SK-N-SH (cell line): ENCODE measurements at regions not wholly inside any gene's neighbourhood (a gene's known extent, or its start where the extent isn't known, plus 50 kb on each side); places are given as distances from the start of the nearest gene placed in this dataset.

ENCODE experiments used
- CTCF ChIA-PET: fragments of 300-600, 350-600 bp; formaldehyde crosslinking; extraction: SDS; loops from one replicate; lab custom pipeline; 2021; lab: Yijun Ruan, JAX
- POLR2A ChIA-PET: fragments of 350-600 bp; sonication (Branson Sonifier 250); formaldehyde crosslinking; extraction: SDS; loops from one replicate; lab custom pipeline; 2020; ENCODE audit warnings: antibody characterized with exemption, inconsistent platforms; lab: Yijun Ruan, JAX
- DNase-seq: peaks from one replicate; pipeline ENCODE4 v3.0.0; 2012
- H2AFZ ChIP-seq: fragments of 200-600 bp; sonication (generic); 2 replicates; pipeline ENCODE4 v1.8.1; 2016; ENCODE audit warnings: antibody characterized with exemption, mild to moderate bottlenecking, low read depth
- H3F3A ChIP-seq: fragments of 200-600 bp; sonication (generic); replicated peaks from 2 replicates; pipeline ENCODE3; 2016; ENCODE audit warnings: antibody characterized with exemption, mild to moderate bottlenecking; ENCODE audit not compliant: insufficient read depth
- H3K27ac ChIP-seq, 2 experiments: fragments of 200-500 bp in 1 of 2; fragments of 200-600 bp in 1 of 2; sonication (Bioruptor generic) in 1 of 2; sonication (generic), shearing (Covaris generic) in 1 of 2; 2 replicates each; pipeline versions ENCODE4 v1.5.1 to v1.6.1; 2014 to 2016; ENCODE audit warnings: low read depth in 2 of 2, inconsistent platforms in 1 of 2, low read length in 1 of 2, mild to moderate bottlenecking in 1 of 2, mixed read lengths in 1 of 2
- H3K27me3 ChIP-seq: fragments of 200-600 bp; sonication (generic), shearing (Covaris generic); 2 replicates; pipeline ENCODE4 v1.6.1; 2016; ENCODE audit warnings: mixed run types; ENCODE audit not compliant: insufficient read depth
- H3K36me3 ChIP-seq, 2 experiments: fragments of 200-500 bp in 1 of 2; fragments of 200-600 bp in 1 of 2; sonication (Bioruptor generic) in 1 of 2; sonication (generic) in 1 of 2; replicated peaks in 1 of 2; 2 replicates each; pipeline versions ENCODE3 to v1.5.1; 2014 to 2016; ENCODE audit warnings: low read length in 1 of 2, mild to moderate bottlenecking in 1 of 2; ENCODE audit not compliant: insufficient read depth in 2 of 2, control insufficient read depth in 1 of 2
- H3K4me1 ChIP-seq, 2 experiments: fragments of 200-500 bp in 1 of 2; fragments of 200-600 bp in 1 of 2; sonication (Bioruptor generic) in 1 of 2; sonication (generic), shearing (Covaris generic) in 1 of 2; 2 replicates each; pipeline versions ENCODE4 v1.5.1 to v1.6.1; 2014 to 2016; ENCODE audit warnings: low read depth in 1 of 2, low read length in 1 of 2, mixed run types in 1 of 2; ENCODE audit not compliant: insufficient read depth in 2 of 2, control insufficient read depth in 1 of 2
- H3K4me2 ChIP-seq: fragments of 200-600 bp; sonication (generic), shearing (Covaris generic); 2 replicates; pipeline ENCODE4 v1.6.1; 2017; ENCODE audit warnings: mixed run types
- H3K4me3 ChIP-seq, 2 experiments: fragments of 200-500 bp in 1 of 2; fragments of 200-600 bp in 1 of 2; sonication (Bioruptor generic) in 1 of 2; sonication (generic), shearing (Covaris generic) in 1 of 2; 2 replicates each; pipeline versions ENCODE4 v1.5.1 to v1.8.1; 2014 to 2016; ENCODE audit warnings: low read depth in 2 of 2, inconsistent platforms in 1 of 2, low read length in 1 of 2, mild to moderate bottlenecking in 1 of 2, mixed read lengths in 1 of 2, moderate library complexity in 1 of 2
- H3K79me2 ChIP-seq: fragments of 200-600 bp; sonication (generic); 2 replicates; pipeline ENCODE4 v1.8.1; 2017; ENCODE audit warnings: mild to moderate bottlenecking; ENCODE audit not compliant: insufficient read depth
- H3K9ac ChIP-seq: fragments of 200-600 bp; sonication (generic); 2 replicates; pipeline ENCODE4 v1.6.1; 2017; ENCODE audit warnings: mixed run types
- H3K9me2 ChIP-seq: fragments of 200-600 bp; sonication (generic); 2 replicates; pipeline ENCODE4 v1.6.1; 2017; ENCODE audit warnings: mixed run types
- H3K9me3 ChIP-seq: fragments of 200-600 bp; sonication (generic); 2 replicates; pipeline ENCODE4 v1.6.1; 2017; ENCODE audit warnings: mixed run types, mild to moderate bottlenecking, moderate library complexity
- H4K20me1 ChIP-seq: fragments of 200-600 bp; sonication (generic); 2 replicates; pipeline ENCODE4 v1.6.1; 2017; ENCODE audit warnings: mild to moderate bottlenecking, mixed run types; ENCODE audit not compliant: insufficient read depth
- CHD2 ChIP-seq: fragments of 150-350 bp; IDR thresholded peaks from 2 replicates; pipeline ENCODE4 v1.6.1; 2018; ENCODE audit warnings: low read length; ENCODE audit not compliant: partially characterized antibody
- ELF1 ChIP-seq: IDR thresholded peaks from 2 replicates; pipeline ENCODE4 v1.4.0; 2012
- EP300 ChIP-seq, 2 experiments: IDR thresholded peaks; 2 replicates each; pipeline versions ENCODE4 v1.4.0 to v1.6.1; 2012; ENCODE audit warnings: borderline replicate concordance in 1 of 2, low read depth in 1 of 2, low read length in 1 of 2
- FOSL2 ChIP-seq: IDR thresholded peaks from 2 replicates; pipeline ENCODE4 v1.4.0; 2012; ENCODE audit warnings: low read depth, mild to moderate bottlenecking, moderate library complexity, borderline replicate concordance
- GATA2 ChIP-seq: sonication (generic); formaldehyde crosslinking; IDR thresholded peaks from 2 replicates; pipeline ENCODE4 v1.5.0; 2020; ENCODE audit warnings: mild to moderate bottlenecking, missing genetic modification reagents
- IRF3 ChIP-seq: fragments of 150-350 bp; IDR thresholded peaks from 2 replicates; pipeline ENCODE4 v1.6.1; 2016; ENCODE audit warnings: mild to moderate bottlenecking, low read depth, low read length
- JUND ChIP-seq: IDR thresholded peaks from 2 replicates; pipeline ENCODE4 v1.4.0; 2012
- NFIC ChIP-seq: IDR thresholded peaks from 2 replicates; pipeline ENCODE4 v1.4.0; 2012; ENCODE audit warnings: borderline replicate concordance
- NRF1 ChIP-seq: IDR thresholded peaks from 2 replicates; pipeline ENCODE4 v1.6.1; 2012; ENCODE audit warnings: low read depth, mild to moderate bottlenecking, low read length
- PBX3 ChIP-seq: IDR thresholded peaks from 2 replicates; pipeline ENCODE4; 2012
- POLR2AphosphoS5 ChIP-seq: IDR thresholded peaks from 2 replicates; pipeline ENCODE4 v1.6.1; 2012; ENCODE audit warnings: low read depth, low read length
- SMC3 ChIP-seq: IDR thresholded peaks from 2 replicates; pipeline ENCODE4 v1.6.1; 2012; ENCODE audit warnings: low read depth, low read length, improper control_type of control experiment
- TAF1 ChIP-seq: IDR thresholded peaks from 2 replicates; pipeline ENCODE4 v1.6.1; 2012; ENCODE audit warnings: low read depth, mild to moderate bottlenecking, low read length, moderate library complexity, borderline replicate concordance
- TCF12 ChIP-seq: IDR thresholded peaks from 2 replicates; pipeline ENCODE4 v1.4.0; 2012
- TEAD4 ChIP-seq: IDR thresholded peaks from 2 replicates; pipeline ENCODE4 v1.4.0; 2012; ENCODE audit warnings: mild to moderate bottlenecking, borderline replicate concordance; ENCODE audit not compliant: insufficient read depth
- WGBS: methylation state at CpG from one replicate; pipeline ENCODE4 v1.1.6; 2017; ENCODE audit warnings: low lambda C conversion rate; 5-methylcytosine and 5-hydroxymethylcytosine counted together
- TF ChIP-seq, protein P1 (sequence below): IDR thresholded peaks from 2 replicates; pipeline ENCODE4 v1.6.1; 2012; ENCODE audit warnings: mild to moderate bottlenecking, low read depth, low read length, moderate library complexity
- TF ChIP-seq, protein P2 (sequence below): IDR thresholded peaks from 2 replicates; pipeline ENCODE4 v1.4.0; 2012; ENCODE audit warnings: low read depth

DNA sequence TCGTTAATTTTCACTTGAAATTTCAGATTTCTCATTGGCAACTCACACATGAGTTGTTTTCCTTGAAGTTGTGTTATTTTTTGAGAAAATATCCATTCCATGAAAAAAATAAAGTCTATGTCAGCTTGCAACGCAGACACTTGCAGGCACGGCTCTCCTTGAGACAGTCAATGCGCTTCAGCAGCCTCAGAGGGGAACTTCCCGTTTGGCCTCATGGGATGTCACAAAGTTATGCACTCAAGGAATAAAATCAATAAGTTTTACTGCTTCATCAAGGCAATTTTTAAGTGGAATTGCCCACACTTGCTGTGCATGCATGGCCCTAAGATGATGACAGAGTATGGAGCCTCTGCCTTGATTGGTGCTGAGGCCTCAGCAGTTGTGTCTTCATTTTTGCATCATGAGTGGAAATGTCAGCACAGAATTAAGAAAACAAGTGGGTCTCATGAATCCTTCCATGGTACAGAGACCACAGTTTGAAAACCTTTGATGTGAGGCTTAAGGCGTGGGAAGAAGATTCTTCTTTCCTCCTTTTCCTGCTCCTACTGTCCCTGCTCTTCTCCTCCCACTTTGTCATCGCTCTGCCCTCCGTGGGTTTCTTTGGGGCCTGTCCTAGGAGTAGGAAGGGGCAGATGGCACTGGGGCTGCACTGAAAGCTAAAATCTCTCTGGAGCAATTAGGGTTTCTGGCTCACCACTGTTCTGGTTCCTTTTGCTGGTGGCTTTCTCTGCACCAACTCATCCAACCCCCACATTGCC, 509.0 kb upstream of the B3GAT1 start:
- CTCF ChIA-PET, result interaction anchor here (1.0 to 1.9 kb wide), 2 partner anchors 13 to 19 kb away, joined by 3 to 5 read pairs; no protein-coding TSS in a partner anchor
- H3K4me1 ChIP-seq, result no peaks in the 10 kb centered on the region; a peak in 1 of 4 replicates

More for the DNA sequence above, 509.0 kb upstream of the B3GAT1 start:
- Histone ChIP-seq H2AFZ (no peak overlapping the region), H3K9ac (no peak overlapping the region), H3K9me2 (no peaks in the 10 kb centered on the region), H3K4me3 (no peak overlapping the region), H3K79me2 (no peaks in the 10 kb centered on the region), H3K36me3 (no peaks in the 10 kb centered on the region), H3F3A (no peaks in the 10 kb centered on the region), H3K9me3 (no peaks in the 10 kb centered on the region), H3K27me3 (no peaks in the 10 kb centered on the region), H3K4me2 (no peak overlapping the region), H3K27ac (no peak overlapping the region), H4K20me1 (no peaks in the 10 kb centered on the region)
- POLR2A ChIA-PET, result no interaction called here
- WGBS, result 39% methylated on average over 8 of the region's 8 CpGs
- DNase-seq, result no peak
- no peak for TF ChIP-seq NRF1
- TF ChIP-seq, protein P1, sequence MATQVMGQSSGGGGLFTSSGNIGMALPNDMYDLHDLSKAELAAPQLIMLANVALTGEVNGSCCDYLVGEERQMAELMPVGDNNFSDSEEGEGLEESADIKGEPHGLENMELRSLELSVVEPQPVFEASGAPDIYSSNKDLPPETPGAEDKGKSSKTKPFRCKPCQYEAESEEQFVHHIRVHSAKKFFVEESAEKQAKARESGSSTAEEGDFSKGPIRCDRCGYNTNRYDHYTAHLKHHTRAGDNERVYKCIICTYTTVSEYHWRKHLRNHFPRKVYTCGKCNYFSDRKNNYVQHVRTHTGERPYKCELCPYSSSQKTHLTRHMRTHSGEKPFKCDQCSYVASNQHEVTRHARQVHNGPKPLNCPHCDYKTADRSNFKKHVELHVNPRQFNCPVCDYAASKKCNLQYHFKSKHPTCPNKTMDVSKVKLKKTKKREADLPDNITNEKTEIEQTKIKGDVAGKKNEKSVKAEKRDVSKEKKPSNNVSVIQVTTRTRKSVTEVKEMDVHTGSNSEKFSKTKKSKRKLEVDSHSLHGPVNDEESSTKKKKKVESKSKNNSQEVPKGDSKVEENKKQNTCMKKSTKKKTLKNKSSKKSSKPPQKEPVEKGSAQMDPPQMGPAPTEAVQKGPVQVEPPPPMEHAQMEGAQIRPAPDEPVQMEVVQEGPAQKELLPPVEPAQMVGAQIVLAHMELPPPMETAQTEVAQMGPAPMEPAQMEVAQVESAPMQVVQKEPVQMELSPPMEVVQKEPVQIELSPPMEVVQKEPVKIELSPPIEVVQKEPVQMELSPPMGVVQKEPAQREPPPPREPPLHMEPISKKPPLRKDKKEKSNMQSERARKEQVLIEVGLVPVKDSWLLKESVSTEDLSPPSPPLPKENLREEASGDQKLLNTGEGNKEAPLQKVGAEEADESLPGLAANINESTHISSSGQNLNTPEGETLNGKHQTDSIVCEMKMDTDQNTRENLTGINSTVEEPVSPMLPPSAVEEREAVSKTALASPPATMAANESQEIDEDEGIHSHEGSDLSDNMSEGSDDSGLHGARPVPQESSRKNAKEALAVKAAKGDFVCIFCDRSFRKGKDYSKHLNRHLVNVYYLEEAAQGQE, result no peak
- TF ChIP-seq ELF1, result no peak
- TF ChIP-seq CHD2, result no peak
- TF ChIP-seq JUND, result no peak
- no peak for TF ChIP-seq PBX3
- TF ChIP-seq TEAD4, result no peak
- no peak for TF ChIP-seq EP300 (IDR thresholded peaks at IDR 0.05; ENCODE audit: borderline replicate concordance in 1 of 2, low read depth in 1 of 2, low read length in 1 of 2)
- TF ChIP-seq NFIC, result no peak
- TF ChIP-seq SMC3, result no peak
- no peak for TF ChIP-seq TAF1
- TF ChIP-seq POLR2AphosphoS5, result no peak
- TF ChIP-seq, protein P2, sequence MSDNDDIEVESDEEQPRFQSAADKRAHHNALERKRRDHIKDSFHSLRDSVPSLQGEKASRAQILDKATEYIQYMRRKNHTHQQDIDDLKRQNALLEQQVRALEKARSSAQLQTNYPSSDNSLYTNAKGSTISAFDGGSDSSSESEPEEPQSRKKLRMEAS, result no peak
- no peak for TF ChIP-seq FOSL2
- TF ChIP-seq TCF12, result no peak
- no peak for TF ChIP-seq IRF3
- no peak for TF ChIP-seq GATA2 (CRISPR knock-in tag)
